VCaP (cell line): ENCODE measurements at regions not wholly inside any gene's neighbourhood (a gene's known extent, or its start where the extent isn't known, plus 50 kb on each side); places are given as distances from the start of the nearest gene placed in this dataset.

Experiments used
- H3K27ac ChIP-seq: fragments of 450-650 bp; 2 replicates; pipeline ENCODE4 v1.5.1; 2017
- CTCF ChIP-seq: fragments of 450-650 bp; conservative IDR thresholded peaks from 2 replicates; pipeline ENCODE4 v1.5.1; 2017; ENCODE audit warnings: mild to moderate bottlenecking, moderate library complexity

- no peak for TF ChIP-seq CTCF
- no peak overlapping the region for H3K27ac ChIP-seq
These were observed 141.4 kb downstream of the TMEM132E start for GRCh38 chr17:34720760-34721159.

- no peak for TF ChIP-seq CTCF
- no peak overlapping the region for H3K27ac ChIP-seq
These were observed 140.2 kb downstream of the TMEM132E start for GRCh38 chr17:34719569-34719968.

- TF ChIP-seq CTCF: no peak
- H3K27ac ChIP-seq: no peak overlapping the region
These were observed 137.7 kb downstream of the TMEM132E start for GRCh38 chr17:34717092-34717491.

- H3K27ac ChIP-seq: no peak overlapping the region
- no peak for TF ChIP-seq CTCF
These were observed 136.9 kb downstream of the TMEM132E start for GRCh38 chr17:34716291-34716690.

GRCh38 chr17:34715504-34715903, 136.1 kb downstream of the TMEM132E start:
- no peak for TF ChIP-seq CTCF
- H3K27ac ChIP-seq: no peak overlapping the region

- TF ChIP-seq CTCF: no peak
- no peak overlapping the region for H3K27ac ChIP-seq
These were observed 135.4 kb downstream of the TMEM132E start for GRCh38 chr17:34714475-34715410.

- H3K27ac ChIP-seq: no peak overlapping the region
- TF ChIP-seq CTCF: no peak
These were observed 134.3 kb downstream of the TMEM132E start for GRCh38 chr17:34713687-34714086.
